ENCODE measurements at regions not wholly inside any gene's neighbourhood (a gene's known extent, or its start where the extent isn't known, plus 50 kb on each side); places are given as distances from the start of the nearest gene placed in this dataset.
"Not testable (repeated sequence)": the region's sequence is repeated elsewhere in the genome, so short reads cannot be mapped to it uniquely, and the experiment has no call there.

GRCh38 chr3:84292128-84292527 lies 666.7 kb upstream of the CADM2 start:
- DNase-seq (ENCODE audit: low read depth): no peak
- TF ChIP-seq CTCF (IDR thresholded peaks at IDR 0.05; ENCODE audit: low read depth, low read length, missing control alignments): no peak
- H3K4me3 ChIP-seq (ENCODE audit: low read depth, low read length): no peak overlapping the region

GRCh38 chr3:84299329-84299728 lies 659.5 kb upstream of the CADM2 start:
- no peak overlapping the region for H3K4me3 ChIP-seq (ENCODE audit: low read depth, low read length)
- TF ChIP-seq CTCF (IDR thresholded peaks at IDR 0.05; ENCODE audit: low read depth, low read length, missing control alignments): no peak
- no peak for DNase-seq (ENCODE audit: low read depth)

GRCh38 chr3:84304214-84304613 lies 654.6 kb upstream of the CADM2 start:
- DNase-seq (ENCODE audit: low read depth): no peak
- no peak overlapping the region for H3K4me3 ChIP-seq (ENCODE audit: low read depth, low read length)
- TF ChIP-seq CTCF (IDR thresholded peaks at IDR 0.05; ENCODE audit: low read depth, low read length, missing control alignments): no peak

GRCh38 chr3:84307339-84307738 lies 651.5 kb upstream of the CADM2 start:
- H3K4me3 ChIP-seq (ENCODE audit: low read depth, low read length): no peak overlapping the region
- no peak for TF ChIP-seq CTCF (IDR thresholded peaks at IDR 0.05; ENCODE audit: low read depth, low read length, missing control alignments)
- DNase-seq (ENCODE audit: low read depth): no peak

- TF ChIP-seq CTCF (IDR thresholded peaks at IDR 0.05; ENCODE audit: low read depth, low read length, missing control alignments): no peak
- H3K4me3 ChIP-seq (ENCODE audit: low read depth, low read length): no peak overlapping the region
- no peak for DNase-seq (ENCODE audit: low read depth)
Measured at GRCh38 chr3:84308379-84308778, 650.4 kb upstream of the CADM2 start.

GRCh38 chr3:84318273-84318809 lies 640.4 kb upstream of the CADM2 start:
- no peak for TF ChIP-seq CTCF (IDR thresholded peaks at IDR 0.05; ENCODE audit: low read depth, low read length, missing control alignments)
- no peak overlapping the region for H3K4me3 ChIP-seq (ENCODE audit: low read depth, low read length)
- DNase-seq (ENCODE audit: low read depth): no peak

- DNase-seq (ENCODE audit: low read depth); H3K4me3 ChIP-seq (ENCODE audit: low read depth, low read length): not testable (repeated sequence)
Measured at GRCh38 chr3:84365563-84366278, 593.1 kb upstream of the CADM2 start.

Measured in GM12864 (cell line).